Kidney capillary endothelial cell (primary cell): ENCODE measurements at regions not wholly inside any gene's neighbourhood (a gene's known extent, or its start where the extent isn't known, plus 50 kb on each side); places are given as distances from the start of the nearest gene placed in this dataset.

Source experiments
- DNase-seq: peaks from one replicate; pipeline ENCODE4 v3.0.0-alpha.2; 2018; ENCODE audit warnings: low spot score

DNA sequence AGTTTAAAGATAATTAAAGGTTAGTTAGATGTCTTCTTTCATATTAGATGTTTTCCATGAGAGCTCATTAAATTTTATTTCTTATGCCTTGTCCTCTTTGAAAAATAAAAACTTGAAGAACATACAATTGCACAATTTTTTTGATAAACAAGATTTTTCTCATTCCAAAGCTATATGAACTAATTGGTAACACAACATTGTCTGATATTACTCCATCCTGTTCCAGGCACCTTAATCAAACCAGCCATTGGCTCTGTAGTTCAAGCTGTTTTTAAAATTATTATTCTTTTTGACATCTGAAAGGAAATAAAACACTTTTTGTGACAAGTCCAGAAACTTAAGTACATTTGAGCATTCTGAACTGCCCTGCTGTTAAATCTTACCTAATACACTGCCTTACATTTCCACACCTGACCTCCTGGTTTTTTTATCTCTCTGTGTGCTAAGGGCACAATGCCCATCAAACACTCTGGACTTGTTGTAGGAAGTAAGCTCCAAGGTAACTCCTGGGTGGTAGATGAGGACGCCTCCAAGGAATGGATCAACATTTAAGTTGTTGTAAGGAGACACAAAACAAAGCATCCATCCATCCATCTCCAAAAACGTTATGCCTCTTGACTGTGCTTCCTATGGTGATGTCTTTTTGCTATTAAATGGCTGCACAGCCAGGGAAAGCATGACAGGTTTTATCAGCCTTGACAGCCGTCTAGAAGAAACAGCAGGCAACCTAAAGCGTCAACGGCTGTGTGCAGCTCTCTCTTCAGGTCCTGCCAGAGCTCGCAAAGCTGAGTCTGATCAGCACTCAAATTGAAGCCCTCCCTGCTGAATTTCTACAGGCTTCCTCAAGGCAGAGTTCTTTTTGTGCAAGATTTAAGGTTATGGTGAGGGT, 449.9 kb upstream of the FLRT2 start:
- no peak for DNase-seq

DNA sequence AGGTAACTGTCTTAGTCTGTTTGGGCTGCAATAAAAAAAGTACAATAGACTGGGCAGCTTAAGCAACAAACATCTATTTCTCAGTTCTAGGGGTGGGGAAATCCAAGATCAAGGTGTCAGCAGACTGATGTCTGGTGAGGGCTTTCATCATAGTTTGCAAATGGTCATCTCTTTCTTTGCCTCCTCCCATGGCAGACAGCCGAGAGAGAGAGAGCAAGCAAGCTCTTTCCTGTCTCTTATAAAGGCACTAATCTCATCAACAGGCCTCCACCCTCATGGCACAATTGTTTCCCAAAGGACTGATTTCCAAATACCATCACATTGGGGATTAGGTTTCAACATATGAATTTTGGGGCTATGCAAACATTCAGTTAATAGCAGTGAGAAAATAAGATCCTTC, 445.6 kb upstream of the FLRT2 start:
- DNase-seq: no peak

DNA sequence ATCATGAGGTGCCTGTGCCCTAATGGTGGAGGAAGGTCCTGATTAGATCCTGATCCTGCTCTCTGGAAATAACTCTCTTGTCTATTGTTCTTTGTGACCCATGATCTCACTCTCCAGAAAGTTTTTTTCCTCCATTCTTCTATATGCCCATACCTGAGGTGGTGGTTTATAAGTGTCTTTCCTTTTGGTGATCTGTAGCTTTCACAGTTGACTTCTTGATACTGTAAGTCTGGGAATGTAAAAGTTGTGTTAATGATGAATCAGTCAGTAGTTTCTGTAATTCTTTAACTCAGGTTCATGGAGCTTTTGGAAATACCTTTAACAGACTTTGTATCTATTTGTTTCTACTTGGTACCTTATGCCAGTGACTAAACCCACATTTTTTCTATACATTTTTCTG, 444.0 kb upstream of the FLRT2 start:
- DNase-seq: no peak

DNA sequence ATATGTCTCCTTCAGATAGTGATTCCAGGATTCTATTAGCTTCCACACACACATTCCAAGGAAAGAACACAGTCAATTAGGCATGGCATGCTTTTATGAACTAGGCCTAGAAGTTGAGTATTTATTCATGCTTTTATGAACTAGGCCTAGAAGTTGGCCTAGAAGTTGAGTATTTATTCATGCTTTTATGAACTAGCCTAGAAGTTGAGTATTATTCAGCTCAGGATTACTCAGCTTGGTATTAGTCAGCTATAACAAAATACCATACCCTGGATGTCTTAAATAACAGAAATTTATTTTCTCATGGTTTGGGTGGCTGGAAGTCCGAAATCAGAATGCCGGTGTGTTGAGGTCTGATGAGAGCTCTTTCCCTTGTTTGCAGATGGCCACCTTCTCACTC, 442.7 kb upstream of the FLRT2 start:
- DNase-seq: no peak

DNA sequence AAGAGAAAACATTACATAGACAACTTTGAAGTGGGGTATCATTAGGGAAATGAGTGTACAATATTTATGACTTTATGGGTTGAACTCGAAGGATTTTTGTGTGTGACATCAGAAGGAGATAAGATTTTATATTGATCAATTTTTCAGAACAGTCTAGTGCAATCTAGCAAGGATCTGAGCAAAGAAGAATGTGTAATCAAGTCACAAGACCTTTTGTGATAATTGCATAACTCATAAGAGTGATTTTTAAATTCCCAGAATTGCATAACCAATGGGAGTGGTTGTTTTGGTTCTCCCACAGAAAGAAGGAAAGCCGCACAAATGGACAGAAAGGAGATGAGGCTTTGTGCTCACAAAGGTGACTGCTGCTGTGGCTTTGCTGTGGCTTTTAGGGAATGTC, 441.8 kb upstream of the FLRT2 start:
- DNase-seq: no peak

DNA sequence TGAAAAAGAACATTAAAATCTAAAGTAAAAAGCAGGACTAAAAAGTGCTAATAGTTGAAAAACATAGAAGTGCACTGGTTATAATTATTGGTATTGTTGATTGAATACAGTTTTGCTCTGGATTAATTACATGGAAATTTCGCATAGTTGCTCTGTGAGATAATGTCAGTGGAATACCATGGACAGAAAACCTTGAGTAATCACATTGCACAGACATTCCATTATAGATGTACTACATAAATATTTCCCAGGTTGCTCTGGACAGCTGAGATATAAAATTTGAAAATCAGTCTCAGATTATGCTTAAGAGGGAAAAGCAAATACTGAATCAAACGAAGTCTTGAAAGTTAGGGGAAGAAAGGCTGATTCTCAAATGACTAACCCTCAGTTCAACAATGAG, 439.3 kb upstream of the FLRT2 start:
- DNase-seq: no peak

DNA sequence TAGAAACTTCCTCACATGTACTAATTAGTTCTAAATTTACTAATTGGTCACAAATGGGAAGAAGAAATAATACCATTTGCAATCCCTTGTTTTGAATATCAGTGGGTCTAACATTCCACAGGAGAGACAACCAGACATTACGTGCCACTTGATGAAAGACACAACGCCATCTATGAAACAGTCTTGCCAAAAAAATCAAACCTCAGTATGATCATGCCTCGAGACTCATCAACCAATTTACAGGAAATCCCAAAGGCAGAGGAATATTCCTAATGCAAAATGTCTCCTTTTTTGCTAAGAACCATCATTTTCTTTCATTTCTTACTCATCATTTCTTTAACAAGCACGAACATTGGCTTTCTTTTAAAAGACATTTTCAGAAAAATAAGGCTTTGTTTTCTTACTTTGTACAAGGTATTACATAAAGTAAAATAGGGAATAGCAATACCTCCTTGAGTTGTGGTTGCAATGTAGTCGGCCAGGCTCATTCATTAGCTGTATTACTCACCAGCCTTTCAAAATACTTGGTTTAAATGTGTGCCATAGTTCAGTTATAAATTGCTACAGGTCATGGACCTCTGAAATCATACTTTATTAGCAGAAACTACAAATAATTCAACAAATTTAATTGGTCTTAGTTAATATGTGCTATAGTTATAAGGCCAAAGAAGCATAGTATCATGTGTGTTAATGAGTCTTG, 436.2 kb upstream of the FLRT2 start:
- DNase-seq: no peak

DNA sequence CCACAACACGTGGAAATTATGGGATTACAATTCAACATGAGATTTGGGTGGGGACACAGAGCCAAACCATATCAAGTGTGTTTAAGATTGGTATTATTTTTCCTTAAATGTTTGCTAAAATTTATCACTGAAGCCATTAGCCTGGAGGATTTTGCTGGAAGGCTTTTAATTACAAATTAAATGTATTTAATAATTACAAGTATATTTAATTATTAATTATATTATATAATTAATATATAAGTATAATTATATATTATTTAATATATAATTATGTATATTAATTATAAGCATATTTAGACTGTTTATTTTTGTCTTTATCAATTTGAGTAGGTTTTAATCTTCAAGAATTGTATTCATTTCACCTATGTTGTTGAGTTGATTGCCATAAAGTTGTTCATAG, 427.4 kb upstream of the FLRT2 start:
- no peak for DNase-seq

DNA sequence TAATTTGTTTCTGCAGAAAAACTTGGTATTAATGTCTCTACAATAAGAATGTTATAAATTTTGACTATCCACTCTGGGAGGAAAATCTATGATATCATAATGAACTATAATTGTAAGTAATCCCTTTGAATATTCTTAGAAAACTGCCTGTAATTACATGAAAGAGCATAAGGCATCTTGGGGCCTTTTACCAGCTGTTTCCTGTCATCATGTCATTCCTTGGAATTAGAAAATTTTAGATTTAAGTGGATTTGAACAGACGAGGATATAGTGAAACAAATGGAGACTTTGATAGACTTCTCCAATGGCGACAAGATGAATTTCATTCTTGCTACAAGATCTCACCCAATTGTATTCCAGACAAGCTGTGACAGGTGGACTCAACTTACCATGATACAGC, 423.4 kb upstream of the FLRT2 start:
- no peak for DNase-seq

DNA sequence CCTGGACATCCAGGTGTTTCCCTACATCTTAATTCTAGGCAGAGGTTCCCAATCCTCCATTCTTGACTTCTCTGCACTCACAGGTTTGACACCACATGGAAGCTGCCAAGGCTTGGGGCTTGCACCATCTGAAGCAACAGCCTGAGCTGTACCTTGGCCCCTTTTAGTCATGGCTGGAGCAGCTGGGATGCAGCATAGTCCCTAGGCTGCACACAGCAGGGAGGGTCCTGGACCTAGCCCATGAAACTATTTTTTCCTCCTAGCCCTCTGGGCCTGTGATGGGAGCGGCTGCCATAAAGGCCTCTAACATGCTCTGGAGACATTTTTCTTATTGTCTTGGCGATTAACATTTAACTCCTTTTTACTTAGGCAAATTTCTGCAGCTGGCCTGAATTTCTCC, 417.2 kb upstream of the FLRT2 start:
- no peak for DNase-seq

DNA sequence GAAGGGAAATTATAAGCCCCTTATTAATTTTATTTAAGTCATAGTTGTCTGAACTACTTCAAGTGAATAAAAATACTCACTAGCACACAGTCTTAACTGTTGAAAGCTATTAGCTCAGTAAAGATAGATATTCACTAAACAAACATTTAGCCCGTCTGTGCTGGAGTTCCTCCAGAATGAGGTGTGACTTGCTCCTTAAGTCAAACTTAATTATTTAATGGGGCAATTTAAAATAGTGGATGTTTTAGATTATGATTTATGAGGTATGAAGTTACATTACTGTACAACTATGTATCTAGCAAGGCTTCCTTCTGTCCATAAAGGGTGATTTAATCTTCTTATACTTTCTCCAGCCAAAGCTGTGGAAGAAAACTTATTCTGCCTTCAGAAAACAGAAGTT, 414.0 kb upstream of the FLRT2 start:
- DNase-seq: no peak

DNA sequence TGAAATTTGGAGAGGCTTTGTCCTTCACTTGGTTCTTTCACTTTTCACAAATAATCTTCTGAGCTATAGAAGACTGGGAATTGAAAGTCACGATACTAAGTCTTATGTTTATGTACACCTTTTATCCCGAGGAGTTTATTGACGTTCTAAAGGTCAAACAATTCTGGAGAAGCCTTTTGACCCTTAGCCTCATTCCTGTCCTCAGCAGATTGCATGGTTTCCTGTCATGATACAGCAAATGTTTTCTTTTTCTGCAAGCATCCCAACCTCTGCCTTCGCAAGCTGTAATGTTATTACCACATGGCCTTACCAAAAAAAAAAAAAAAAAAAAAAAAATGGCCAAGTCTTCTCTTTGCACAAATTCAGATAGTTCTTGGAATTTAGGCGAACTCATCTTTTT, 411.7 kb upstream of the FLRT2 start:
- no peak for DNase-seq

DNA sequence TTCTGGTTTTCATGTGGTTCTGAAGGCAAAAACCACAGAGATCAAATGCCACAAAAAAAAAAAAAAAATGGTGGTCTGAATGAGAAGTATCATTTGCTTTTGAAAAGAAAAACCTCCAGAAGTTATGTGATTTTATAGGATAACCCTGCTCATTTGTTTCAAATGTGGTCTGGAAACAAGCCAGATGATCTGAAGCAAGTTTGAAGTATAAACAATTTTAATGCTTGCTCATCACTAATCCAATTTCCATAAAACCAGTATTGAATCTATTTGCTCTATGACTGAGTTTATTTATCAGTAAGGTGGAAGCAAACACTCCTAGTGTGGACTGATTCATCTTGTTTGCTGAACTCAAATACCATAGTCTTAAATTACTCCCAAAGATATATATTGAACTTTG, 407.3 kb upstream of the FLRT2 start:
- DNase-seq: no peak

DNA sequence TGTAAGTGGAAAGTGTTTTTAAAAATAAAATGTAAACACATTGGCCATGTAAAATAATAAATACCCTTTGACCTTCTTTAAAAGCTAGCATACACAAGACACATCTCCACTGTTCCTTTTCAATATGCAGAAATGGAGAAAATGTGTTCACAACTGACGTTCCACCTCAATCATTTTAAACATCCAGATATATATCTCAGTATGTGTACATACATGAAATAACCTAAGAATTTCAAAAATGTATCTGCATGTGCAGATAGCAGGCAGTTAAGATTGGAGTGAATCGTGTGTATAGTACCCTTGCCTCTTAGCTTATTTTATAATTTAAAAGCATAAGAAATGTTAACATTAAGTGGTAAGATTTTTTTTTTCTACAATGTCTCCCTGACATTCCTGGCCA, 406.2 kb upstream of the FLRT2 start:
- DNase-seq: no peak

DNA sequence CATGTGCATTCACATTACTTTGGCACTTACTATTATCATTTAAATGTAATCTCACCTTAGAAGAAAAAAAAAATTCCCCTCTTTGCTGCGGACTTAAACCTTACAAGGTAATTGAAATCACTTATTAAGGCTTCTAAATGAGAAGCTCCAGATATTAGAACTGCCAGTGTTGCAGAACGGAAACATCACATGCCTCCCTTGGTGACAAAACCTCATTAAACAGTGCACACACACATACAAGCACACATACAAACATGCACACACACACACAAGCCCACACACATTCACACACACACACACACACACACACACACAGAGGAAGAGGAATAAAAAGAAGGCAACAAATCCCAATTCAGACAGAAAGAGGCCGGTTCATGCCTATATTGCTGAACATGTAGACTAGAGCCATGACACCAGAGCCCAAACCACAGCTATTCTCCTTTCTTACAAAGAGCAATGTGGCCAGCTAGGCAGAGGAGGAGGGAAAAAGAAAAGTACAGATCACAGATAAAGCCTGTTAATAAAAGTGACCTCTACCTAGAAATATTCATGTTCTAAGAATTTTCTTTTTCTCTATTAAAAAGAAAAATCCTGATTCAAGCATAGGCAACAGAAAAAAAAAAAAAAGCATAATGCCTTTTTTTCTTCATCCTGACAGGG, 405.2 kb upstream of the FLRT2 start:
- DNase-seq: no peak

DNA sequence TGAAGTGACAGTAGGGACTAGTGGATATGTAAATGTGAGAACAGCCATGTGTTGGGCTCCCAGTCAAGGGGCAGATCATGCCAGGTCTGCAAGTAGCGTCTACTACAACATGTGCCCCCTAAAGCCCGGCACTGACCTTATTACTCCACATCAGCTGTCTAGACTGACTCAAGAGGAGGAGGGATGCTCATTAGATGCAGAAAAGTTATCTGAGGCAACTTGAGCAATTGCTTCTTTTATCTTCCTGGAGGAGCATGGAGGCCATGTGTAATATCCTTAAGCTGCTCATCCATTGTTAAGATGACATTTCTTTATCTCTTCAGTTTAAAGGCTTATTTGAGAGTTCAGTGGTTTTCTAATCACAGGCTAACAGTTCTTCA, 404.7 kb upstream of the FLRT2 start:
- no peak for DNase-seq

DNA sequence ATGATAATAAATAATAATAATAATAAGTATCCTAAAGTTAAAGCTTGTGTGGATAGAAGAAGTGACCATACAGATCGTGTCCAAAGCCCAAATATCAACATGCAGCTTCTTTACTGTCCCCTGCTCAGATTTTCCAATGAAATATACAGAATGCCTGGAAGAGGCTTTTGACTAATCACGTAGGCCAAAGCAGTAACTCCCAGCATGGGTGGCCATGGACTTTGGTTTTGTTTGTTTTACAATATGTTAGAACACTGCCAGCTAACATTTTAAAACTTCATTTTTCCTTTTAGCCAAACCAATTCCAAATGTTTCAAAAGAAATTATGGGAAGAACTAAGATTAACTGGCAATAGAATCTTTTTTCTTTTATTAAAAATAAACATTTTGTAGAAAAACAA, 400.0 kb upstream of the FLRT2 start:
- DNase-seq: no peak

DNA sequence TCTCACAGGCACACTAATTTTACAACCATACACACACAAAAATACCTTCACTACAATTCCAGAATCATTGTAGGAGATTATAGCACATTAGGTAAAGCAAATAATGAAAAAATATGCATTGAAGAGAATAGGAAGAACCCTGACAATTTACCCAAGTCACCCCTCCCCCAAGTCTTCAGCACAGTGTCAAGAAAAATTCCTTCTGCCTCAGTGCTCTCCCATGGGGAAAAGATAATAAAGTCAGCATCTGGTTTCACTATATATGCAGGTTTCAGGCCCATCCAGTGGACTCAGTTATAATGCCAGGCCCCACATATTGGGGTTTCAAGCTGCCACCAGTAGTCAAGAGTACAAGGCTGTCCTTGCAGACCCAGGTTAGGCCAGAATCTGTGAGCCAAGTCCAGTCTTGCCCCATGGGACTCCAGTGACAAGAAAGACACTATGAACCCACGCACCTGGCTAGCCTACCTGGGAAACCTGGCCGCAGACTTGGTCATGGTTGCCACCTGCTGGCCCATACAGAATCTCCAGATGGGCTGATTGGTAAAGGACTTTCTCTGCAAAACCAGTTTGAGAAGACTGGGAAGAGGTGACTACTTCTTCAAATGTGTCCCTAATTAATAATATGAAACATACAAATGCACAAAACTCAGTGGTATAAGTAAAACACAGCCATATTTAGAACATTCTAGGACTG, 398.6 kb upstream of the FLRT2 start:
- no peak for DNase-seq

DNA sequence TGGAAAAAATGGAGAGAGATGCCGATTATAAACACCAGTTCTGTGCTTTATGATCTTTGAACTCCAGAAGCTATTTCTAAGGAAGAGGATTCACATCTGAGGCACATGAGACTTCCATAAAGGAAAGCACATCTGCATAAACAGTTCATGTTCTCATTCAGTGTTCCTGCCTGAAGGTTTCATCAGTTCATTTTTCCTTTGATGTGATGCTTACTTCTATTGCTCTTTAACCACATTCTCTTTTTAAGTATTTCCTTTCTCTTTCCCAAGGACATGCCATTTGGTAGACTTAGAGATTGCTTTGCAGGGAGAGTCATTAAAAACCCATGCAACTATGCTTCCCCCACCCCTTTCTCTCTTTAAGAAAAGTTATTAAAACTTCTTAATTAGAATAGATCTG, 387.0 kb upstream of the FLRT2 start:
- DNase-seq: no peak

DNA sequence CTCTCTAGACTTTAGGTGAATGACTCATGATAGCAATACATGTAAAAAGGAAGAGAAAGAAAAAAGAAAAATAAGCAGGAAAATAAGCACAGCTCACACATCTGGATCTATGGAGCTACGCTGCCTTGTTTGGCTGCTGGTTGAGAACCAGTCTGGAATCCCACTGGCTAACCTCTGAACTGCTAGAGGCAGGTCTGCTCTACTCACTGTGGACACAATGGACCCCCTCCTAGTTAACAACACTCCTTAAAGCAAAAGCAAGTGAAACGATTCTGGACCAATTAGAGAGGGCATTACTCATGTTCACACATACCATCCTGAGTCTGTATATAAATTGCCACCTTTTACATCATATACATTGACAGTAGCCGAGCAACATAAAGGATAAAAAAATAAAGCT, 383.2 kb upstream of the FLRT2 start:
- DNase-seq: no peak

DNA sequence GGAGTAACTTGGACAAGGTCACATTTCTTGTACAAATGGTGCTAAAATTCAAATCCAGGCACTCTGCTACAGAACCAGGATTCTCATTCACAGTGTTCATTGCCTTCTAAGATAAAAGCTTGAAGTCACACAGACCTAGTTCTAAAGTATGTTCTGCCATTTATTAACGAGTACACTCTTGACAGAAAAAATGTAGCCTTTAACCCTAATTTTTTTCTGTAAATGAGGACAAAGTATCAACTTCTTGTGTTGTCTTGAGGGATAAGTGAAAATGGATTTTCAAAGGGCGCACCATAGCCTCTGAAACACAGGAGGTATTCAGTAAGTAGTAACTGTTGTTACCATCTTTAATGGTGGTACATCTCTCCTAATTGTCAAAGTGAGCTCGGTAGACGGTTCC, 379.8 kb upstream of the FLRT2 start:
- DNase-seq: no peak

DNA sequence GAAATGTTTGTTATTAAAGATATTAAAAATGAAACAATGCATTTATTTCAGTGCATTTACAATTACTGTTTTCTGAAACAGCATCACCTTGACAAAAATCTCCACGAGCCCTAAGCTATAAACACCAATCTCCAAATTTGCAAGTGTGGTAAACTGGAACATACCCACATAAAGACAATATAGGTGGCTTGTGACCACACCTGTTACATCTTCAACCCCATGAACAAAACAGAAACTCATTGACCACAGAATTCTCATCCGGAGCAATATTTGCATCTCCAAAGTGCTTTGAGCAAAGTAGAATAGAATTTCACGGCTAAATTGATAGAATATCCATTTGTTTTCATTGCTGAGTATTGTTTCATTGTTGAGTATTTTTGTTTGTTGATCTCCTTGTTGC, 375.2 kb upstream of the FLRT2 start:
- DNase-seq: no peak

DNA sequence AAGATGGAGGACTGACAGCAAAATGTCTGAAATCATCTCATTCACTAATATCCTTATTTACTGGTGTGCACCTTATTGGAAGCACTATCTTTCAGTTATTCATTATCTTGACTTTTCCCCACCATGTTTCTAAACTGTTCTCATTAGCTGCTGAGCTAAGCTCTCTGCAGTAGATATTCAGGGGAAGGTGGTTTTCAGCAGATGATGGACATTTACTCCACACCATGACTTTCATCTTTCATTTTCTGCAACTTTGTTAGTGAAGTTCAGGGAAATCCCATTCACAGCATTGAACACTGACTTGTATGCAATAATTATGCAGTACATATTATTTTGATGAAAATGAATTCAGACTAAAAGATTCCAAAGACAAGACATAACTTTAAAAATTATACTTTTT, 373.6 kb upstream of the FLRT2 start:
- DNase-seq: no peak
